ENCODE measurements at regions not wholly inside any gene's neighbourhood (a gene's known extent, or its start where the extent isn't known, plus 50 kb on each side); places are given as distances from the start of the nearest gene placed in this dataset.

DNA sequence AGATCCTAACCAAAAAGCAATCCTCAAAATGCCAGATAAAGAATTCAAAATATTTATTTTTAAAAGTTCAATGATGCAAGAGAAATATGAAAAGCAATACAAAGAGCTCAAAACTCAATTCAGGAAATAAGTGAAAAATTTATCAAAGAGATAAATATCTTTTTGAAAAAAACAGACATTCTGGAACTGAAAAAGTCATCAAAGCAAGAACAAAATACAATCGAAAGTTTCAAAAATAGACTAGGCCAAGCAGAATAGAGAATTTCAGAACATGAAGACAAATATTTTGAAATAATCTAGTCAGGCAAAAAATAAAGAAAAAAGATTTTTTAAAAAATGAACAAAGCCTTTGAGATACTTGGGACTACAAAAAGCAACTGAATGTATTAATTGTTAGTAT is 83.4 kb upstream of the STT3B start:
- WGBS, 2 experiments (ENCODE audit: extremely low coverage in 2 of 2, insufficient read length in 1 of 2) = no CpG with 5 or more reads among the region's 1 CpG
- Histone ChIP-seq H3K9ac (ENCODE audit: low read depth, low read length) (no peak overlapping the region), H3K56ac (ENCODE audit: extremely low read depth, insufficient read depth, low read length) (no peak overlapping the region), H3K18ac (ENCODE audit: low read depth, low read length) (no peak overlapping the region), H3K9me3 (ENCODE audit: control insufficient read depth, insufficient read depth, low read length) (no peaks in the 10 kb centered on the region), H3K23ac (ENCODE audit: low read depth, low read length) (no peak overlapping the region), H3K27ac (ENCODE audit: insufficient read depth, low read length) (no peak overlapping the region), H2AFZ (replicated peaks; ENCODE audit: low read length, poor library complexity) (no peak overlapping the region), H3K4me1 (ENCODE audit: control insufficient read depth, insufficient read depth, low read length) (no peaks in the 10 kb centered on the region), H4K8ac (ENCODE audit: low read depth in 2 of 2, low read length in 2 of 2) (no peak overlapping the region), H2AK5ac (ENCODE audit: low read depth, low read length) (no peak overlapping the region), H4K91ac (ENCODE audit: insufficient read depth, low read depth, low read length) (no peak overlapping the region), H4K20me1 (ENCODE audit: insufficient read depth, low read length) (no peaks in the 10 kb centered on the region), H3K36me3 (ENCODE audit: control insufficient read depth, insufficient read depth, low read length) (no peaks in the 10 kb centered on the region), H3K14ac (replicated peaks; ENCODE audit: low read depth, low read length) (no peak overlapping the region), H3K27me3 (ENCODE audit: control insufficient read depth, insufficient read depth, low read length) (no peaks in the 10 kb centered on the region; the same call in 1 of the 2 replicates), H2BK15ac (ENCODE audit: low read depth, low read length) (no peak overlapping the region), H2BK20ac (ENCODE audit: low read depth, low read length) (no peak overlapping the region), H3K9me1 (ENCODE audit: insufficient read depth, low read length) (no peaks in the 10 kb centered on the region), H3K79me1 (ENCODE audit: low read depth in 1 of 2, low read length in 2 of 2) (no peaks in the 10 kb centered on the region), H3K4ac (ENCODE audit: low read depth, low read length) (no peak overlapping the region), H3K4me2 (ENCODE audit: low read depth, low read length) (no peak overlapping the region), H2BK5ac (ENCODE audit: low read depth, low read length, poor library complexity, severe bottlenecking) (no peak overlapping the region), H2BK120ac (ENCODE audit: low read depth, low read length) (no peak overlapping the region), H3K4me3 (ENCODE audit: insufficient read depth, low read depth, low read length) (no peak overlapping the region), H4K5ac (ENCODE audit: low read depth, low read length) (no peak overlapping the region), H2AK9ac (replicated peaks; ENCODE audit: low read depth, low read length, poor library complexity) (no peak overlapping the region)
- dilution Hi-C loops (cut with HindIII; ENCODE audit: low sequenced_read_pairs, unreplicated experiment) (no loop called here), in situ Hi-C loops (cut with MboI; ENCODE audit: low sequenced_read_pairs) (no loop called here), intact Hi-C loops (cut with micrococcal nuclease) (no loop called here)
- ChIA-PET CTCF (no interaction called here), POLR2A (ENCODE audit: unreplicated experiment) (no interaction called here)
- no peak for ATAC-seq (ENCODE audit: low read depth)
- TF ChIP-seq POLR2A (IDR thresholded peaks at IDR 0.05; ENCODE audit: low read depth, low read length) = no peak
- TF ChIP-seq MAZ (IDR thresholded peaks at IDR 0.05; ENCODE audit: borderline replicate concordance, low read depth, low read length) = no peak
- no peak for TF ChIP-seq MAFK (IDR thresholded peaks at IDR 0.05; ENCODE audit: low read depth, low read length)
- DNase-seq = no peak
- BruUV-seq (replicated peaks) = no TSS peak

All from IMR-90 (cell line).